Forelimb muscle (tissue), 1 donor: ENCODE measurements at regions not wholly inside any gene's neighbourhood (a gene's known extent, or its start where the extent isn't known, plus 50 kb on each side); places are given as distances from the start of the nearest gene placed in this dataset.
A peak's percentile ranks its signal among the peaks of the same experiment; 100 is the strongest.

Experiments
- DNase-seq: peaks from one replicate; pipeline ENCODE4 v3.0.0-alpha.2; 2013; ENCODE audit warnings: low read depth

GRCh38 chr13:47175172-47175866, 278.5 kb upstream of the HTR2A start:
- DNase-seq: no peak

DNA sequence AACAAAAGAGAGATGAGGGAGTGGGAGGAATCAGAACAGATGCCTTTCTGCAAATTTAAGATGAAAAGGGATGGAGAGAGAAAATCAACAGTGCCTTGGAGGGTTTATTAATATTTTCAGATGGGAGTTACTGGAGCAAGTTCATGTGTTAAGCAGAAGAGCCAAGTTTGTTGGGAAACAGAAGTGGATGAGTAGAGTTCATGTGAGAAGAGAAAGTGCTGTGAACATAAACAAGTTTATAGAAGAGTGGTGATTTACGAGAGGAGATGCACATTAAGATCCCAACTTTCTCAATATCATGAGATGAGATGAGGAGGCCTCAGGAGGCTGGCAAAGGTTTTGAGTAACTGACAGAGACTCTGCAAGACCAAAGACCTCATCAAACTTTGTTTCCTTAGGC, 274.1 kb upstream of the HTR2A start:
- no peak for DNase-seq

- DNase-seq: no peak
Observed at GRCh38 chr13:47168618-47169017, 271.8 kb upstream of the HTR2A start.

DNA sequence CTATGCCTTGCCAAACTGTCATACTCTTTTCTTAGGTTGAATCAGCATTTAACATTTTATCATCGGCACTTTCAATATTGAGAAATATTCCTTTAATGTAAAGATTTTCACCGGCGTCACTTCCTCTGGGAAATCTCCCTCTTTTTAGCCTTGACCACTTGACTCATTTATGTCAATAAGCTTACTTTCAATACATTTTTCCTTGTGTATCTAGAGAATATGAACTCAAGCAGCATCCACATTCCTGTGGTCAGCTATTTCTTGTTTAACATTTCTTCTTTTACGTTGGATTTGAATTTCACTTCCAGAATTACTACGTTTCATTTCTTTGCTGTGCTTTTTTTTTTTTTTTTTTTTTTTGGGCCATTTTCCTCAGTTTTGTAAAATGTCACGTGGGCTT, 271.2 kb upstream of the HTR2A start:
- no peak for DNase-seq

DNA sequence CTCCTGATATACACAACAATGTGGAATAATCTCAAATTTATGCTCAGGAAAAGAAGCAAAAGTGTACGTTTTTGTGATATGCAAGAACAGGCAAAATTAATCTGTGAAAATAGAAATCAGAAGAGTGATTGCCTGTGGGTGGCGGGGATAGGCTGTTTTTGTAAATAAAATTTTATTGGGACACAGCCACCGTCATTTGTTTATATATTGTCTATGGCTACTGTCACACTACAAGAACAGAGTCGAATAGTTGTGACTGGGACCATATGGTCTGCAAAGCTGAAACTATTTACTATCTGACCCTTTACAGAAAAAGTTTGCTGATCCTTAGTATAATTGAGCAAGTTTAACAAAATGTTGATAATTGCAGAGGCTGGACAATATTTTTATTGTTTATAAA, 269.5 kb upstream of the HTR2A start:
- DNase-seq: no peak

GRCh38 chr13:47159853-47160550, 263.1 kb upstream of the HTR2A start:
- DNase-seq: no peak

DNA sequence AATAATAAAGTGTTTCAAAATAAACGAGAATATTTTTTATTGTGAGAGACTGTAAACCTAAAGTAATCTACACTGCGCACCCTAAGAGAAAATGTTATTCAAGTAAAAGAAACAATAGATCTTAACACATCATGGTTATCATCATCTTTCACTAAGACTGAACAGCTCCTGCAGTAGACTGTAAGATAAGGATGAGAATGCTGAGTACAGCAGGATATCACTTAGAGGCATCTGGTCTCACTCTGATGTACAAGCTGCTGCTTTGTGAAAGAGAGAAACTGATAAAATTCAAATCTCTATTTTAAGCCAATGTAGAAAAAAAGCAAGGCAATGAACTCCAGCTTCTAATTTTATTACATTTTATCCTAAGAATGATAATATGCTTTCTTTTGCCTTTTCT, 261.7 kb upstream of the HTR2A start:
- no peak for DNase-seq

DNA sequence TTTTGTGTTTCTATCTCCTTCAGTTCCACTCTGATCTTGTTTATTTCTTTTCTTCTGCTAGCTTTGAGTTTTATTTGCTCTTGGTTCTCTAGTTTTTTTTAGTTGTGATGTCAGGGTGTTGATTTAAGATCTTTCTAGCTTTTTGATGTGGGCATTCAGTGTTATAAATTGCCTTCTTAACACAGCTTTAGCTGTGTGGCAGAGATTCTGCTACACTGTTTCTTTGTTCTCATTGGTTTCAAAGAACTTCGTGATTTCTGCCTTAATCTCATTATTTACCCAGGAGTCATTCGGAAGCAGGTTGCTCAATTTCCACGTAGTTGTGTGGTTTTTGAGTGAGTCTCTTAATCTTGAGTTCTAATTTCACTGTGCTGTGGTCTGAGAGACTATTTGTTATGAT, 251.7 kb upstream of the HTR2A start:
- DNase-seq: no peak

DNA sequence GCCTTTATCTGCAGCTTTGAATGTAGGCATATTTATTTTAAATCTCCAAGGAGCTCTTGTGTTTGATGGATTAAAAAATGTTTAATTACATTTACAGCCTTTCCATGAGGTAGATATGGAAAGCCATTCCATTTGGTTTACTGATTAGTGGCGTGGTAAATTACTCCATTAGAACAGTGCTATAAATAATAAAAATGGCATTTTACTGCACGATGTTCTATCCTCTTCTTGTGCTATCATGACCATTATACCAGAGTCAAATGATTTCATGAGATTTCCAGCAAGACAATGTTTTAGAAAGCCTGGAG, 250.9 kb upstream of the HTR2A start:
- DNase-seq: no peak

GRCh38 chr13:47146991-47147811, 250.3 kb upstream of the HTR2A start:
- DNase-seq: no peak

DNA sequence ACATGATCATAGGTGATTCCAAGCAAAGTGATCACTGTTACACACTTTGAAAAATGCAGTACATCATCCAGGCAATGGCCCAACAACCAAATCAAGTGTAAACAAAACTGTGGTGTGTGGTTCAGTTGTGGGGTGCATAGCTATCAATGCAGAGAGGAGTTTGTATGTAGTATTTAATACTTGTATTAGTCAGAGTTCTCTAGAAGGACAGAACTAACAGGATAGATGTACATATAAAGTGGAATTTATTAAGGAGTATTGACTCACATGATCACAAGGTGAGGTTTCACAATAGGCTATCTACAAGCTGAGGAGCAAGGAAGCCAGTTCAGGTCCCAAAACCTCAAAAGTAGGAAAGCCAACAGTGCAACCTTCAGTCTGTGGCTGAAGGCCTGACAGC, 249.3 kb upstream of the HTR2A start:
- no peak for DNase-seq

- DNase-seq: no peak
Observed at GRCh38 chr13:47144782-47145181, 247.9 kb upstream of the HTR2A start.

GRCh38 chr13:47142105-47142504, 245.3 kb upstream of the HTR2A start:
- DNase-seq: no peak

GRCh38 chr13:47139519-47139918, 242.7 kb upstream of the HTR2A start:
- DNase-seq: no peak

DNA sequence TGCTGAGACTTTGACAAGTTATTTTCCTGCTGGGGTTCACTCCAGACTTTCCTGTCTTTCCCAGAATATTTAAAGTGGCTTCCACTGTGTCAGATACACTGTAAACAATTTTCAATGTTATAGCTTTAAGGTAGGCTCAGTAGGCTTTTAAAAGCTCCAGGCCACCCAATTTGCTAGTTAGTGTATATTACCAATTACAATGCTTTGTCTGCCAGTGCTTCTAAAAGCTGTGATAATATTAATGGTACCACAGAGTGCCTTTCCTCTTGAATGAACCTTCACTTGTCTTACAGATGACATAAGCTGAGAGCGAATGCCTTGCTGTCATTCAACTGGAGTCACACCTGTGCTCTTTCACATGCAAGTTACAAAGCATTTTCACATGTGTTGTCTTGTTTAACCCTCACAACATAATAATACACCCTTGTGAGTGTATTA, 239.7 kb upstream of the HTR2A start:
- DNase-seq: no peak

DNA sequence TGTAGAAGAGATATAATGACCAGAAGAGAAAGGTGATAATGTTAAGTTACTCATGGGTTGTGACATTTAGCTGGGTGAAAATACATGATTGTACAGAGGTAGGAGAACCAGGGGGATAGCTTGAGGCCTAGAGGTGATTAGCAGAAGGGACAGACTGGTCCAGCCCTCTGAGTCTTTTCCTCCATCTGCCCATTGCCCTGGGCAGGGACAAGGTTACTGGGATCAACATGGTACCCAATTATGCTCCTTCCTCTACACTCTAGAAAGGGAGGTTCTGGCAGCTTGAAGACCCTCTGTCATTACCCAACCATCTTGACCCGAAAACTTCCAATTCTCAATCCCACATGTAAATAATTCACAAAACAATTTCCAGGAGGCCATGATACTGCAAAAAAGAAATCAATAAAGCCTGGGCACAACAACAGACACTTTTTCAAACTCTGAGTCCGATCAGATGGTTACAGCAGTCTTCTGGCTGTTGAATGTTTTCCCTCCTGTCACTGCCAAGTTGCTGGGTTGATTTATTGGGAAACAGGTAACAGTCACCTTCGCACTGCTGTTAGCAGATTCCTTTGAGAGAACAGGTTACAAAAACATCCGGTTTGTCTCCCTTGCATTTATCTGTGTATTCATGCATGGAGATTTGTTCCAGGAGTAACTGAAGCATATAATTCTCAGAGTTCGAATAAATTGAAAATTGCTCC, 239.1 kb upstream of the HTR2A start:
- no peak for DNase-seq

DNA sequence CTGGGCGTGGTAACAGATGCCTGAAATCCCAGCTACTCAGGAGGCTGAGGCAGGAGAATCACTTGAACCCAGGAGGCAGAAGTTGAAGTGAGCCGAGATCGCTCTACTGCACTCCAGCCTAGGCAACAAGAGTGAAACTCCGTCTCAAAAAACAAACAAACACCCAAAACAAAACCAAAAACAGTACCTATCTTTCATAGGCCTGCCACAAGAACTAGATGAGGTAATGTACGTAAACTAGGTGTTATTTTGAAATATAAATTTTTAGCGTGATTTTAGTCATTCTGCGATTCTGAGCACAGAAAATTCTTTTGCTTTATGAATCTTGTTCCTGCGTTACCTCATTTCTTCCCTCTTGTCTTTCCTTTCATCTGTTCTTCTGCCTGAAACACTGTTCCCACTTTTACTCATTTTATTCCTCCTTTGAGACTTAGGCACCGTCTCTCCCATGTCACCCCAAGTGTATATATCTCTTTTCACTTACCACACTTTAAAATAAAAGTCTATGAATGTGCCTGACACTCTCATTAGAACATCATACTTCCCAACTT, 238.2 kb upstream of the HTR2A start:
- no peak for DNase-seq

DNA sequence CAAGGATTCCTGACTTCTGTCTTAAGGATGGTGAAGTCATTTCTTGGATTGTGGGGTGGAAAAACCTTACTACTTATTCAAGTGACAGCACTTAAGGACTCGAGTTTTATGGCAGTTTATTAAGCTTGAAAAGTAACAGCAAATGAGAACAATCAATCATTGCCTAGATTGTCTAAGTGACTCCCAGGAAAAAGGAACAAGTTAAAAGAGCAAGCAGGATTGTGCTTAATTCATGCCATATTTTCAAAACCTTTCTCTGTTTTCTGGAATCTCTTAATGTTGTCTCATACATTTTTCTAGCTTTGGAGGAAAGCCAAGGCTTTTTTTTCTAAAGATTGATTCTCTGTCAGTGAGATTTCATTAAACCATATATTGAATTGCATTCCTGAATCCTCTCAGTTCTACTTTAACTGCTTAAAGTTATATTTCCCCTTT, 236.2 kb upstream of the HTR2A start:
- peak; percentile 62 for DNase-seq

DNA sequence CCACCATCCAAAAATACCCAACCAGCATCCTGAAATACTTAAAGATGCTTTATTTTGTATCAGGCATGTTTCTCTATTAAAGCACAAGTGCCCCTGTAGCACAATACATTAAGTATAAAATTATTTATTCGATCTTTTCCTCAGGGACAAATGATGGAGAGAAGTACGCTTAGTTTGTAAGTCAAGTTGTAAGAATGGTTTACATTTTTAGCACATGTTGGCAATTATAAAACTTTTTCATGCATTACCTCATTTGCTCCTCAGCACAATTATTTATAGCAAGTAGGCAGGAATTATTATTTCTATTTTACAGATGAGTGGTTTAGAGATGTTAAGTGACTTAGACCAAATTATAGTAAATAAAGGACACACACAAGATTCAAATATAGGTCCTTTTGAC, 232.6 kb upstream of the HTR2A start:
- no peak for DNase-seq

DNA sequence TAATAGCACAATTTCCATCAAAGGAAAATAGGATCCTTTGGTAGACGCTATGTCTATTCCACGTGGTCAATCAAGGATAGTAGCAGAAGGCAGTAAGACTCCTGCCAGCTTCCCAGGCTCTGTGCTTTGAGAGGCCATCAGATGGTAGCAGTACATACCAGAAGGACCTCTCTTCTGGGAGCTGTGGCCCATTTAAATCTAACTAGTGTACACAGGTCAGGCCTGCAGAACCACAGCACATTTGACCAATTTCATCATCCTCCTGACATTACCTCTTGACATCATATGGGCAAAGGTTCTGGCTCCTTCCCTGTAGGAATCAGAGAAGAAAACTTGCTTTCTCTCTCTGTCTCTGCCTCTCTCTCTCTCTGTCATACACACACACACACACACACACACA, 229.6 kb upstream of the HTR2A start:
- DNase-seq: no peak

GRCh38 chr13:47121092-47121763, 224.4 kb upstream of the HTR2A start:
- no peak for DNase-seq
